ENCODE measurements at regions not wholly inside any gene's neighbourhood (a gene's known extent, or its start where the extent isn't known, plus 50 kb on each side); places are given as distances from the start of the nearest gene placed in this dataset.

DNA sequence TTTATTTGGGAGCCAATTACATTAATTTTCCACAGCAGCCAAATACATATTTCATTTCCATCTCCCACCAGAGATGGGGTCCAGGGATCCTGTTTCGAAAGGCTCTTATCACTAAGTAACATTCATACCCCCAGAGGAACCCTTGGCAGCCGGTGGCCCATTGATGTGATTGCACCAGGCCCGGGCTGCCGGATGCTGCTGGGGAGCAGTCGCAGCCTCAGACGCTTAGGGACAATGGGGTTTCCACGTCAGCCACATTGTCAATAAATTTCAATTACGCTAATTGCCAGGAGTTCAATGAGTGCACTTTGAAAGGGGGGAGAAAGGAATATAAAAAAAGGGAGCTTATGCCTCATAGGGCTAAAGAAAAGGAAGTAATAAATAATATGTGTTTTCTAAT is 478.8 kb upstream of the ADAMTS16 start:
- TF ChIP-seq GATA3 (IDR thresholded peaks at IDR 0.05; ENCODE audit: borderline replicate concordance) (no peak), JUN (IDR thresholded peaks at IDR 0.05) (no peak), HOXB13 (CRISPR knock-in tag; IDR thresholded peaks at IDR 0.05; ENCODE audit: low read depth) (no peak), HOXB5 (CRISPR knock-in tag; IDR thresholded peaks at IDR 0.05) (no peak), CBX8 (IDR thresholded peaks at IDR 0.05) (no peak), KDM1A (IDR thresholded peaks at IDR 0.05; ENCODE audit: low read depth) (no peak), CHD4 (IDR thresholded peaks at IDR 0.05; ENCODE audit: borderline replicate concordance) (no peak), ELK1 (IDR thresholded peaks at IDR 0.05; ENCODE audit: low read depth, low read length) (no peak)
- TF ChIP-seq, protein P1, sequence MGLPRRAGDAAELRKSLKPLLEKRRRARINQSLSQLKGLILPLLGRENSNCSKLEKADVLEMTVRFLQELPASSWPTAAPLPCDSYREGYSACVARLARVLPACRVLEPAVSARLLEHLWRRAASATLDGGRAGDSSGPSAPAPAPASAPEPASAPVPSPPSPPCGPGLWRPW (IDR thresholded peaks at IDR 0.05) = no peak
- TF ChIP-seq, protein P2, sequence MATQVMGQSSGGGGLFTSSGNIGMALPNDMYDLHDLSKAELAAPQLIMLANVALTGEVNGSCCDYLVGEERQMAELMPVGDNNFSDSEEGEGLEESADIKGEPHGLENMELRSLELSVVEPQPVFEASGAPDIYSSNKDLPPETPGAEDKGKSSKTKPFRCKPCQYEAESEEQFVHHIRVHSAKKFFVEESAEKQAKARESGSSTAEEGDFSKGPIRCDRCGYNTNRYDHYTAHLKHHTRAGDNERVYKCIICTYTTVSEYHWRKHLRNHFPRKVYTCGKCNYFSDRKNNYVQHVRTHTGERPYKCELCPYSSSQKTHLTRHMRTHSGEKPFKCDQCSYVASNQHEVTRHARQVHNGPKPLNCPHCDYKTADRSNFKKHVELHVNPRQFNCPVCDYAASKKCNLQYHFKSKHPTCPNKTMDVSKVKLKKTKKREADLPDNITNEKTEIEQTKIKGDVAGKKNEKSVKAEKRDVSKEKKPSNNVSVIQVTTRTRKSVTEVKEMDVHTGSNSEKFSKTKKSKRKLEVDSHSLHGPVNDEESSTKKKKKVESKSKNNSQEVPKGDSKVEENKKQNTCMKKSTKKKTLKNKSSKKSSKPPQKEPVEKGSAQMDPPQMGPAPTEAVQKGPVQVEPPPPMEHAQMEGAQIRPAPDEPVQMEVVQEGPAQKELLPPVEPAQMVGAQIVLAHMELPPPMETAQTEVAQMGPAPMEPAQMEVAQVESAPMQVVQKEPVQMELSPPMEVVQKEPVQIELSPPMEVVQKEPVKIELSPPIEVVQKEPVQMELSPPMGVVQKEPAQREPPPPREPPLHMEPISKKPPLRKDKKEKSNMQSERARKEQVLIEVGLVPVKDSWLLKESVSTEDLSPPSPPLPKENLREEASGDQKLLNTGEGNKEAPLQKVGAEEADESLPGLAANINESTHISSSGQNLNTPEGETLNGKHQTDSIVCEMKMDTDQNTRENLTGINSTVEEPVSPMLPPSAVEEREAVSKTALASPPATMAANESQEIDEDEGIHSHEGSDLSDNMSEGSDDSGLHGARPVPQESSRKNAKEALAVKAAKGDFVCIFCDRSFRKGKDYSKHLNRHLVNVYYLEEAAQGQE (IDR thresholded peaks at IDR 0.05) = no peak

GRCh38 chr5:4661836-4662235 is 478.3 kb upstream of the ADAMTS16 start:
- Histone ChIP-seq H3K27ac (no peak overlapping the region), H3K4me1 (no peaks in the 10 kb centered on the region), H3K4me2 (no peak overlapping the region), H3K9me3 (no peaks in the 10 kb centered on the region; the same call in 2 of the 3 replicates), H3K4me3 (no peak overlapping the region)
- ATAC-seq (no peak), FAIRE-seq (no peak), DNase-seq (ENCODE audit: low read depth in 1 of 2, low spot score in 1 of 2) (no peak)
- TF ChIP-seq NPAS2 (CRISPR knock-in tag; IDR thresholded peaks at IDR 0.05; ENCODE audit: borderline replicate concordance) (no peak), HDAC2 (IDR thresholded peaks at IDR 0.05) (no peak), CEBPB (IDR thresholded peaks at IDR 0.05) (no peak)
- 21% methylated on average over 7 of the region's 7 CpGs for WGBS (ENCODE audit: missing lambda C conversion rate)
- ChIA-PET CTCF (no interaction called here), POLR2A (no interaction called here)

More for the DNA sequence above, 478.8 kb upstream of the ADAMTS16 start:
- Histone ChIP-seq H3K9me3 (no peaks in the 10 kb centered on the region), H3K4me2 (no peak overlapping the region), H3K4me3 (no peak overlapping the region), H3K4me1 (no peaks in the 10 kb centered on the region), H3K27ac (no peak overlapping the region)
- ChIA-PET POLR2A (no interaction called here), CTCF (no interaction called here)
- FAIRE-seq (no peak), ATAC-seq (no peak), DNase-seq (ENCODE audit: low read depth in 1 of 2, low spot score in 1 of 2) (no peak)
- WGBS (ENCODE audit: missing lambda C conversion rate) = 36% methylated on average over 8 of the region's 8 CpGs

DNA sequence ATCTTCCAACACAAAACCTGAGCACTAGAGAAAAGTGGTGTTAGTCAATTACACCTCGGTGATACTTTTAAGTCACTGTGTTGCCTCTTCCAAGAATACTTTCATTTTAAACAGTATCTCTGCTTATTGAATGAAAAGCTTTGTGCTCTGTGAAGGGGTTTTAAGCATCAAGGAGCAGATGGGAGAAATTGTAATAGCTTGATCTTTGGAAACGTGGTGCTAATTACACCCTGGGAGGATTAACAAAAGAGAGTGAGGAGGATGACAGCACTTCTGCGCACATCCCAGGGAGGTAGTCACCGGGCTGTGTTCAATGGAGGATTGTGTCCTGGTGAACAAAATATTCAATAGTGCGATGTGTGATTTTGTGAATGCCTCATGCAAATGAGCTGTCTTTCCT is 477.4 kb upstream of the ADAMTS16 start:
- no peak for TF ChIP-seq RAD21 (conservative IDR thresholded peaks at IDR 0.05 in 1 of 2, IDR thresholded peaks at IDR 0.05 in 1 of 2)
- TF ChIP-seq, protein P3, sequence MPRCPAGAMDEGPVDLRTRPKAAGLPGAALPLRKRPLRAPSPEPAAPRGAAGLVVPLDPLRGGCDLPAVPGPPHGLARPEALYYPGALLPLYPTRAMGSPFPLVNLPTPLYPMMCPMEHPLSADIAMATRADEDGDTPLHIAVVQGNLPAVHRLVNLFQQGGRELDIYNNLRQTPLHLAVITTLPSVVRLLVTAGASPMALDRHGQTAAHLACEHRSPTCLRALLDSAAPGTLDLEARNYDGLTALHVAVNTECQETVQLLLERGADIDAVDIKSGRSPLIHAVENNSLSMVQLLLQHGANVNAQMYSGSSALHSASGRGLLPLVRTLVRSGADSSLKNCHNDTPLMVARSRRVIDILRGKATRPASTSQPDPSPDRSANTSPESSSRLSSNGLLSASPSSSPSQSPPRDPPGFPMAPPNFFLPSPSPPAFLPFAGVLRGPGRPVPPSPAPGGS (IDR thresholded peaks at IDR 0.05) = no peak
- no peak for TF ChIP-seq JUNB (IDR thresholded peaks at IDR 0.05)
- no peak for TF ChIP-seq GATA3 (IDR thresholded peaks at IDR 0.05; ENCODE audit: borderline replicate concordance)
- TF ChIP-seq MAX (IDR thresholded peaks at IDR 0.05) = no peak
- no peak for TF ChIP-seq EHF (CRISPR knock-in tag; IDR thresholded peaks at IDR 0.05)
- no peak for TF ChIP-seq HOXB13 (CRISPR knock-in tag; IDR thresholded peaks at IDR 0.05; ENCODE audit: low read depth)
- TF ChIP-seq, protein P4, sequence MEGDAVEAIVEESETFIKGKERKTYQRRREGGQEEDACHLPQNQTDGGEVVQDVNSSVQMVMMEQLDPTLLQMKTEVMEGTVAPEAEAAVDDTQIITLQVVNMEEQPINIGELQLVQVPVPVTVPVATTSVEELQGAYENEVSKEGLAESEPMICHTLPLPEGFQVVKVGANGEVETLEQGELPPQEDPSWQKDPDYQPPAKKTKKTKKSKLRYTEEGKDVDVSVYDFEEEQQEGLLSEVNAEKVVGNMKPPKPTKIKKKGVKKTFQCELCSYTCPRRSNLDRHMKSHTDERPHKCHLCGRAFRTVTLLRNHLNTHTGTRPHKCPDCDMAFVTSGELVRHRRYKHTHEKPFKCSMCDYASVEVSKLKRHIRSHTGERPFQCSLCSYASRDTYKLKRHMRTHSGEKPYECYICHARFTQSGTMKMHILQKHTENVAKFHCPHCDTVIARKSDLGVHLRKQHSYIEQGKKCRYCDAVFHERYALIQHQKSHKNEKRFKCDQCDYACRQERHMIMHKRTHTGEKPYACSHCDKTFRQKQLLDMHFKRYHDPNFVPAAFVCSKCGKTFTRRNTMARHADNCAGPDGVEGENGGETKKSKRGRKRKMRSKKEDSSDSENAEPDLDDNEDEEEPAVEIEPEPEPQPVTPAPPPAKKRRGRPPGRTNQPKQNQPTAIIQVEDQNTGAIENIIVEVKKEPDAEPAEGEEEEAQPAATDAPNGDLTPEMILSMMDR (IDR thresholded peaks at IDR 0.05) = no peak
- POLR2A ChIA-PET = no interaction called here
- FAIRE-seq (no peak), ATAC-seq (no peak), DNase-seq (ENCODE audit: low read depth in 1 of 2, low spot score in 1 of 2) (no peak)
- Histone ChIP-seq H3K4me1 (no peaks in the 10 kb centered on the region), H3K9me3 (no peaks in the 10 kb centered on the region; the same call in 2 of the 3 replicates), H3K4me3 (no peak overlapping the region), H3K4me2 (no peak overlapping the region), H3K27ac (no peak overlapping the region)
- CTCF ChIA-PET = no interaction called here
- WGBS (ENCODE audit: missing lambda C conversion rate) = 38% methylated on average over 5 of the region's 5 CpGs
